Endothelial cell (in vitro differentiated cells): ENCODE measurements at regions not wholly inside any gene's neighbourhood (a gene's known extent, or its start where the extent isn't known, plus 50 kb on each side); places are given as distances from the start of the nearest gene placed in this dataset.

Experiments
- DNase-seq: peaks from one replicate; pipeline ENCODE4 v3.0.0; 2021; ENCODE audit warnings: low spot score
- H3K27ac Mint-ChIP-seq: one replicate; pipeline ENCODE4 v1.8.0; 2021; ENCODE audit warnings: mixed read lengths, inconsistent platforms; ENCODE audit not compliant: unreplicated experiment
- H3K27me3 Mint-ChIP-seq: one replicate; pipeline ENCODE4 v1.8.0; 2021; ENCODE audit warnings: mild to moderate bottlenecking, moderate library complexity, mixed read lengths, inconsistent platforms; ENCODE audit not compliant: unreplicated experiment
- H3K36me3 Mint-ChIP-seq: one replicate; pipeline ENCODE4 v1.8.0; 2021; ENCODE audit warnings: mild to moderate bottlenecking, low read depth, mixed read lengths, inconsistent platforms; ENCODE audit not compliant: unreplicated experiment
- H3K4me1 Mint-ChIP-seq: one replicate; pipeline ENCODE4 v1.8.0; 2021; ENCODE audit warnings: mild to moderate bottlenecking, mixed read lengths, inconsistent platforms; ENCODE audit not compliant: unreplicated experiment
- H3K4me3 Mint-ChIP-seq: one replicate; pipeline ENCODE4 v1.8.0; 2021; ENCODE audit warnings: mild to moderate bottlenecking, mixed read lengths, inconsistent platforms; ENCODE audit not compliant: unreplicated experiment
- H3K9me3 Mint-ChIP-seq: one replicate; pipeline ENCODE4 v1.8.0; 2021; ENCODE audit warnings: mixed read lengths, inconsistent platforms; ENCODE audit not compliant: unreplicated experiment
- CTCF ChIP-seq: fragments of 200-600 bp; sonication (generic); IDR thresholded peaks from one replicate; pipeline ENCODE4 v1.5.0; 2021; ENCODE audit warnings: antibody characterized with exemption; ENCODE audit not compliant: unreplicated experiment

- no peaks in the 10 kb centered on the region for H3K27me3 Mint-ChIP-seq
- no peaks in the 10 kb centered on the region for H3K9me3 Mint-ChIP-seq
- DNase-seq: no peak
- no peak overlapping the region for H3K27ac Mint-ChIP-seq
- H3K4me3 Mint-ChIP-seq: no peak overlapping the region
- peaks cover 8% of the 10 kb centered on the region for H3K4me1 Mint-ChIP-seq
- TF ChIP-seq CTCF: no peak
- no peaks in the 10 kb centered on the region for H3K36me3 Mint-ChIP-seq
These were observed 535.2 kb upstream of the CDH11 start for GRCh38 chr16:65657071-65657494.

DNA sequence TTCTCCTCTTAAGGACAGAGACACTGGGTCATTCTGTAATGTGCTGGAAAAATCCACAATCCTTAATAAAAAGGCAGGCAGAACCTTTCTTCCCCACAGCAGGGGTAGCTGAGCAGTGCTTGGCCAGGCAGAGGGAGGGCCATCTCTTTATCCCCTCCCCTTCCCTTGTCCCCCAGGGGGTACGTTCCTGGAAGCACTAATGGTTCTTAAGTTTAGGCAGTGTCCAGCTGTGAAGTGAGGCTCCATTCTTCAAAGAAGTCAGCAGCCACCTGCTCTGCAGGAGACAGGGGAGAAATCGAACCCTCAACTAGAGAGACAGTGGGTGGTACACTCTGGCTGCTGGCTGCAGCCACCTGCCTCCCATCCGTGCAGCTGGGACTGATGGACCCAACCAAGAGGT is 533.9 kb upstream of the CDH11 start:
- no peaks in the 10 kb centered on the region for H3K27me3 Mint-ChIP-seq
- H3K4me1 Mint-ChIP-seq: peaks cover 8% of the 10 kb centered on the region
- no peak overlapping the region for H3K4me3 Mint-ChIP-seq
- H3K27ac Mint-ChIP-seq: no peak overlapping the region
- H3K9me3 Mint-ChIP-seq: no peaks in the 10 kb centered on the region
- DNase-seq: no peak
- H3K36me3 Mint-ChIP-seq: no peaks in the 10 kb centered on the region
- no peak for TF ChIP-seq CTCF

DNA sequence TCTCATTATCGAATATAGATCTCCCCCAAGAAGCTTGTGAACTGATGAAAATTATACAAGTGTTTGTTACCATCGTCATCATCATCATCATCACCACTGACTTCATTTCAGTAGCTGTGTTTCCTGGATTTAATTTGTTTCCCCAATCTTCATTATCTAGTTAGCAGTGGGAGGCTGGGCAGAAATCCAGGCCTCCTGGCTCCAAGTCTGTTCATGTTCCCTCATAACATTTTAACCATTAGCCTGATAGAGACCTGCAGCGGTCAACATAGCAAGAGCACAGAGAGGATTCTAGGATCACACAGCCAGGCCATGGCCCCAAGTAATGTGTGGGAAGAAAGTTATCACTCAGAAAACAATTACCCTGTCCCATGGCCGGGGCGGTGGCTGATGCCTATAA is 526.2 kb upstream of the CDH11 start:
- Mint-ChIP-seq H3K4me1 (no peaks in the 10 kb centered on the region), H3K36me3 (no peaks in the 10 kb centered on the region), H3K9me3 (no peaks in the 10 kb centered on the region), H3K4me3 (no peak overlapping the region), H3K27me3 (peaks cover 2% of the 10 kb centered on the region), H3K27ac (no peak overlapping the region)
- no peak for DNase-seq
- TF ChIP-seq CTCF: no peak

- no peak overlapping the region for H3K27ac Mint-ChIP-seq
- H3K9me3 Mint-ChIP-seq: no peaks in the 10 kb centered on the region
- DNase-seq: no peak
- H3K27me3 Mint-ChIP-seq: peaks cover 4% of the 10 kb centered on the region
- H3K4me1 Mint-ChIP-seq: no peaks in the 10 kb centered on the region
- H3K4me3 Mint-ChIP-seq: no peak overlapping the region
- no peaks in the 10 kb centered on the region for H3K36me3 Mint-ChIP-seq
- TF ChIP-seq CTCF: no peak
These were observed 523.0 kb upstream of the CDH11 start for GRCh38 chr16:65644821-65645220.

GRCh38 chr16:65641762-65642289 is 520.0 kb upstream of the CDH11 start:
- Mint-ChIP-seq H3K4me3 (no peak overlapping the region), H3K36me3 (no peaks in the 10 kb centered on the region), H3K27ac (no peak overlapping the region), H3K4me1 (no peaks in the 10 kb centered on the region), H3K27me3 (peaks cover 4% of the 10 kb centered on the region), H3K9me3 (no peaks in the 10 kb centered on the region)
- DNase-seq: no peak
- no peak for TF ChIP-seq CTCF
